C4-2B (cell line): ENCODE measurements at regions not wholly inside any gene's neighbourhood (a gene's known extent, or its start where the extent isn't known, plus 50 kb on each side); places are given as distances from the start of the nearest gene placed in this dataset.

Experiments used
- ZFX ChIP-seq: fragments of 450-650 bp; IDR thresholded peaks from 2 replicates; pipeline ENCODE4 v1.6.1; 2017
- TF ChIP-seq, protein P1 (sequence below): fragments of 450-650 bp; conservative IDR thresholded peaks from 2 replicates; pipeline ENCODE4 v1.5.1; 2017; ENCODE audit warnings: mild to moderate bottlenecking

DNA sequence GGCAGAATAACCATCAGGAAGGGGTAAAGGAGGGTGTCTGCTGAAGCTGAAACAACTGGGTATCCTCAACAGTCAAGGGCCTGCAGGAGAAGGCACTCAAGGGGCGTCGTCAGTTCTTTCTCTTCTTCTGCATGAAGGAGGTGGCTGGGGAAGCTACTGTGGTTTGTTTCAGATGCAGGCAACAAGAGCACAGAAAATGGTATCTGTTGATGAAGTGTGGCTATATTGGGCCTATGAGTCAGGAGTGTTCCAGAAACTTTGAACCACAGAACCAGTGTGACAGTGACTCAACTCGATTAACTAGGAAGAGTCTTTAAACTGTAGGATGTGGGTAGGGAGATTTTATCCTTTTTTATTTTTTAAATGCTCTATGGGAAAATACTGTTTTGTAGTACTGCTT lies 686.3 kb downstream of the FGF9 start:
- TF ChIP-seq, protein P1, sequence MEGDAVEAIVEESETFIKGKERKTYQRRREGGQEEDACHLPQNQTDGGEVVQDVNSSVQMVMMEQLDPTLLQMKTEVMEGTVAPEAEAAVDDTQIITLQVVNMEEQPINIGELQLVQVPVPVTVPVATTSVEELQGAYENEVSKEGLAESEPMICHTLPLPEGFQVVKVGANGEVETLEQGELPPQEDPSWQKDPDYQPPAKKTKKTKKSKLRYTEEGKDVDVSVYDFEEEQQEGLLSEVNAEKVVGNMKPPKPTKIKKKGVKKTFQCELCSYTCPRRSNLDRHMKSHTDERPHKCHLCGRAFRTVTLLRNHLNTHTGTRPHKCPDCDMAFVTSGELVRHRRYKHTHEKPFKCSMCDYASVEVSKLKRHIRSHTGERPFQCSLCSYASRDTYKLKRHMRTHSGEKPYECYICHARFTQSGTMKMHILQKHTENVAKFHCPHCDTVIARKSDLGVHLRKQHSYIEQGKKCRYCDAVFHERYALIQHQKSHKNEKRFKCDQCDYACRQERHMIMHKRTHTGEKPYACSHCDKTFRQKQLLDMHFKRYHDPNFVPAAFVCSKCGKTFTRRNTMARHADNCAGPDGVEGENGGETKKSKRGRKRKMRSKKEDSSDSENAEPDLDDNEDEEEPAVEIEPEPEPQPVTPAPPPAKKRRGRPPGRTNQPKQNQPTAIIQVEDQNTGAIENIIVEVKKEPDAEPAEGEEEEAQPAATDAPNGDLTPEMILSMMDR = no peak
- TF ChIP-seq ZFX = no peak
